Sigmoid colon (tissue), 6 donors: ENCODE measurements at regions not wholly inside any gene's neighbourhood (a gene's known extent, or its start where the extent isn't known, plus 50 kb on each side); places are given as distances from the start of the nearest gene placed in this dataset.

ENCODE experiments used
- DNase-seq: peaks from one replicate; pipeline ENCODE4 v3.0.0-alpha.2; 2019
- H3K27ac ChIP-seq, 4 donors: fragments of 200-600 bp; sonication (generic); one replicate each; pipeline ENCODE4 v1.5.1; 2016 to 2019; ENCODE audit warnings: mild to moderate bottlenecking in 1 of 4
- H3K27me3 ChIP-seq, 3 donors: fragments of 200-600 bp; sonication (generic); one replicate each; pipeline ENCODE4 v1.5.1; 2019; ENCODE audit warnings: mild to moderate bottlenecking in 1 of 3
- H3K36me3 ChIP-seq, 4 donors: fragments of 200-600 bp; sonication (generic); one replicate each; pipeline ENCODE4 v1.5.1; 2016 to 2019
- H3K4me1 ChIP-seq, 4 donors: fragments of 200-600 bp; sonication (generic); one replicate each; pipeline ENCODE4 v1.5.1; 2017 to 2019
- H3K4me3 ChIP-seq, 4 donors: fragments of 200-600 bp; sonication (generic); one replicate each; pipeline ENCODE4 v1.5.1; 2017 to 2019; ENCODE audit warnings: mild to moderate bottlenecking in 2 of 4, moderate library complexity in 1 of 4
- H3K9me3 ChIP-seq, 4 donors: fragments of 200-600 bp in 3 of 4; sonication (generic) in 3 of 4; one replicate each; pipeline versions ENCODE4 v1.5.1 to v1.6.1; 2013 to 2019
- EP300 ChIP-seq, 4 donors: sonication (generic); formaldehyde crosslinking; IDR thresholded peaks; one replicate each; pipeline ENCODE4 v1.6.1; 2017; ENCODE audit warnings: antibody characterized with exemption in 4 of 4
- POLR2A ChIP-seq, 2 donors: fragments of 450-650 bp; IDR thresholded peaks; one replicate each; pipeline ENCODE4 v1.6.1; 2016; ENCODE audit warnings: antibody characterized with exemption in 2 of 2, mild to moderate bottlenecking in 2 of 2, moderate library complexity in 2 of 2
- POLR2AphosphoS5 ChIP-seq, 4 donors: sonication (generic); formaldehyde crosslinking; IDR thresholded peaks; one replicate each; pipeline ENCODE4 v1.6.1; 2017; ENCODE audit warnings: antibody characterized with exemption in 4 of 4
- WGBS, 2 donors: extraction: QIAGEN DNeasy Blood & Tissue Kit; methylation state at CpG; one replicate each; pipeline ENCODE4 v1.1.7; 2013; 5-methylcytosine and 5-hydroxymethylcytosine counted together
- intact Hi-C: fragments of 100-400 bp; cut with DNase I; formaldehyde crosslinking; loops from one replicate; pipeline ENCODE4 v1.15.1; 2023
- TF ChIP-seq, protein P1 (sequence below), 4 experiments: fragments of 450-650 bp in 3 of 4; fragments of 200-600 bp in 1 of 4; IDR thresholded peaks; one replicate each; pipeline ENCODE4 v1.5.1; 2016 to 2019; ENCODE audit warnings: antibody characterized with exemption in 4 of 4, mild to moderate bottlenecking in 3 of 4, moderate library complexity in 2 of 4
- donor health status: healthy with polysubstance abuse.
- donor health status: healthy.

DNA sequence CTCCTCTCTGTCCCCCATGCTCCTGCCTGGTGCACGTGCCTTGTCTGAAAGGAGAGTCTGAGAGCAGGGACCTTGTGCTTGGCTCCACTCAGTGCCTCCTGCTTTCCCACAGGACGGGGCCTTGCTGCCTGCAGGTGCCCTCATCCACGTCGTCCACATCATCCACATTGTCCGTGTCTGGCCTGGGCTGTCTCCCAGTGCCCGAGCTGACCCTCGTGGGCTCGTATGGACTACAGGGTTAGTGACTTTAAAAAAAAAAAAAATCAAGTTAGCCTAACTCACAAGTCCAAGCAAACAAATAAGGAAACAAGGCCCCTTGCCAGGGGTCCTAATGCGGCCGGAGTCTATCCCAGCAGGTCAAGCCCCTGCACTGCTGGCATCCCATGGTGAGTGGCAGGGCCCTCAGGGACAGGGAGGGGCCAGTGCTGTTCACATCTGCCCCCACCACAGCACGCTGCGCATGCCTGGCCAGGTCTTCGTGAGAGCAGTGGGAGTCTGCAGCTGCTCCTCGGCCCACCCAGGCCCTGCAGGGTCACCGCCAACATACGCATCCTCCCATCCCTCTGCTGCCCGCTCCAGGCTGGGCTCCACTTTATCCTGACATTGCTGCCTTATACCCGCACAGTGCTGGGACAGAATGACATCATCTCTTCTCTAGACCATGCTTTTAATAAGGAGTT is 232.6 kb downstream of the NDUFA10 start:
- Histone ChIP-seq H3K27ac (no peak overlapping the region), H3K9me3 (no peaks in the 10 kb centered on the region), H3K36me3 (no peaks in the 10 kb centered on the region), H3K27me3 (no peaks in the 10 kb centered on the region), H3K4me1 (no peaks in the 10 kb centered on the region), H3K4me3 (no peak overlapping the region)
- WGBS, 2 donors, result 79 to 86% methylated on average over 18 of the region's 18 CpGs
- DNase-seq, result peak; percentile 43
- no peak for TF ChIP-seq POLR2AphosphoS5 (IDR thresholded peaks at IDR 0.05)
- TF ChIP-seq EP300 (IDR thresholded peaks at IDR 0.05), result no peak
- TF ChIP-seq, protein P1, sequence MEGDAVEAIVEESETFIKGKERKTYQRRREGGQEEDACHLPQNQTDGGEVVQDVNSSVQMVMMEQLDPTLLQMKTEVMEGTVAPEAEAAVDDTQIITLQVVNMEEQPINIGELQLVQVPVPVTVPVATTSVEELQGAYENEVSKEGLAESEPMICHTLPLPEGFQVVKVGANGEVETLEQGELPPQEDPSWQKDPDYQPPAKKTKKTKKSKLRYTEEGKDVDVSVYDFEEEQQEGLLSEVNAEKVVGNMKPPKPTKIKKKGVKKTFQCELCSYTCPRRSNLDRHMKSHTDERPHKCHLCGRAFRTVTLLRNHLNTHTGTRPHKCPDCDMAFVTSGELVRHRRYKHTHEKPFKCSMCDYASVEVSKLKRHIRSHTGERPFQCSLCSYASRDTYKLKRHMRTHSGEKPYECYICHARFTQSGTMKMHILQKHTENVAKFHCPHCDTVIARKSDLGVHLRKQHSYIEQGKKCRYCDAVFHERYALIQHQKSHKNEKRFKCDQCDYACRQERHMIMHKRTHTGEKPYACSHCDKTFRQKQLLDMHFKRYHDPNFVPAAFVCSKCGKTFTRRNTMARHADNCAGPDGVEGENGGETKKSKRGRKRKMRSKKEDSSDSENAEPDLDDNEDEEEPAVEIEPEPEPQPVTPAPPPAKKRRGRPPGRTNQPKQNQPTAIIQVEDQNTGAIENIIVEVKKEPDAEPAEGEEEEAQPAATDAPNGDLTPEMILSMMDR (IDR thresholded peaks at IDR 0.05), result no peak
- no peak for TF ChIP-seq POLR2A (IDR thresholded peaks at IDR 0.05)
- intact Hi-C loops, result no loop called here

DNA sequence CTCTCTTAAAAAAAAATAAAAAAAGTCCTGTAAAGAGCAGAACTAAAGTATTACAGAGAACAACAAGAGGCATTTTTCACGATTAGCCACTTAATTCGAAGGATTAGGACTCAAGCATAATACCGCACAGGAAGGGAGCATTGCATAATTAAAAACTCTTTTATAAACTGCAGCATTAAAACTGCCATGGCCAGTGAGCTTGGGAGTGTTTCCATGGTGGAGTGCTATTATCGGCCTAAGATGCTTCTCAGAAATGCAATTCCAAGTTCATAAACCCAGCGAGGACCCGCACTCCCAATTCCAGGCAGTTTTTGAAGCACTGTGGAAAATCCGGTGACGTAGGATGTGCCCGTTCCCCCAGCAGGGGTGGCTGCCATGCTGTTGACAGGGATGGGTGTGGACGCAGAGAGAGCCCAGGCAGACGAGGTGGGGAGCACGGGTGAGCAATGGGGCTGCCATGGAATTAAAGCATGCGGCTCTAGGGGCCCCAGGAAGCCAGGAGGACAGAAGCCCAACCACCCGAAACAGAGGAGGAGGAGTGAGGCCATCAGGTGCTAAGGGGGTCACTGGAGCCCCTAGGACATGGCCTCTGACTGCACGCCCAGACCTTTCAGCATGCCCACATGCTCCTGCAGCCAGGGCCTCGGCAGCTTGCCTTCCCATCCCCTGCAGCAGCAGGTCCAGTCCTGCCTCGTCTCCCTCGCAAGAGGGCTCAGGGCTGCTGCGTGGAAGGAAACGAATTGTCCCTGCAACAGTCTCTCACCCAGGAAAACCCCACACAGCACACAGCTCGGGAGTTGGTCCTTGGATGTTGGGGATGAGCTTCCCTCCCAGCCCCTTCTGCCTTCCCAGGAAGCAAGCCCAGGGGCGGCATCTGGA is 233.4 kb downstream of the NDUFA10 start:
- no peak overlapping the region for H3K27ac ChIP-seq
- DNase-seq, result peak; percentile 46
- no peaks in the 10 kb centered on the region for H3K4me1 ChIP-seq
- intact Hi-C loops, result no loop called here
- 69 to 80% methylated on average over 22 of the region's 22 CpGs for WGBS, 2 donors
- no peak overlapping the region for H3K4me3 ChIP-seq
- no peaks in the 10 kb centered on the region for H3K27me3 ChIP-seq
- no peaks in the 10 kb centered on the region for H3K9me3 ChIP-seq
- H3K36me3 ChIP-seq, result no peaks in the 10 kb centered on the region
- TF ChIP-seq POLR2AphosphoS5 (IDR thresholded peaks at IDR 0.05), result no peak
- no peak for TF ChIP-seq POLR2A (IDR thresholded peaks at IDR 0.05)
- TF ChIP-seq EP300 (IDR thresholded peaks at IDR 0.05), result no peak
- TF ChIP-seq, protein P1 (IDR thresholded peaks at IDR 0.05), result no peak

DNA sequence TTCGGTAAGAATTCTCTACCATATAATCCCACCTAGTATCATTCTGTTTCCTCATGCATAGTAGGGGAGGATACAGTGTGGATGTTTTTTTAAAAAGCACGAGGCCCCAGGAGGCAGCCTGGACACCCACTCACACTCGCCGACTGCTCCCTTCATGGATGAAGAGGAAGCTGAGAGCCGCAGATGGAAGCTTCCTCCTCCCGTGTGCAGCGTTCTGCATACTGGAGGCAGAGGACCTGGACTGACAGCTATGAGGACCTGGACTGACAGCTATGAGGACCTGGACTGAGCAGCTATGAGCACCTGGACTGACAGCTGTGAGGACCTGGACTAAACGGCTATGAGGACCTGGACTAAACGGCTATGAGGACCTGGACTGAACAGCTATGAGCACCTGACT is 234.4 kb downstream of the NDUFA10 start:
- 61 to 78% methylated on average over 9 of the region's 9 CpGs for WGBS, 2 donors
- Histone ChIP-seq H3K4me3 (no peak overlapping the region), H3K27me3 (no peaks in the 10 kb centered on the region), H3K27ac (no peak overlapping the region), H3K9me3 (peaks cover 0 to 3% (median 1%) of the 10 kb centered on the region in 4 donors), H3K36me3 (no peaks in the 10 kb centered on the region), H3K4me1 (no peaks in the 10 kb centered on the region)
- DNase-seq, result no peak
- no peak for TF ChIP-seq POLR2A (IDR thresholded peaks at IDR 0.05)
- TF ChIP-seq, protein P1 (IDR thresholded peaks at IDR 0.05), result no peak
- TF ChIP-seq POLR2AphosphoS5 (IDR thresholded peaks at IDR 0.05), result no peak
- intact Hi-C loops, result no loop called here

DNA sequence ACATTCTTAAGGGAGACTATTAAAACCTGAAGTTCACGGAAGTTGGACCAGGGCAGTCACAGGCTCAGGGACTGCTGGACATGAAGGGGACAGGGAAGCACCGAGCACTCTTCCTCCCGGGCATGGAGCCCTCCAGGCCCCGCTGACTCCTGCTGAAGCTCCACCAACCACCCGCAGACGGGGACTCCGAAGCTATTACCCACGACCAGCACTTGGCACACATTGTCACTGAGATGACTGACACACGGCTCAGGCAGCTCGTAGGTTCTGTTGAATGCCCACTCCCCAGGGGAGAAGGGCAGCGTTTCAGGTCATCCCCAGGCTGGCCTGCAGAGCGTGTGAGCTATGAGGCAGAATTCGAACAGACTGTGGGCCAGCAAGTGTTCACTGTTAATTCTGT is 234.8 kb downstream of the NDUFA10 start:
- peaks cover 0 to 3% (median 1%) of the 10 kb centered on the region in 4 donors for H3K9me3 ChIP-seq
- intact Hi-C loops, result no loop called here
- no peak for TF ChIP-seq EP300 (IDR thresholded peaks at IDR 0.05)
- no peak for TF ChIP-seq POLR2AphosphoS5 (IDR thresholded peaks at IDR 0.05)
- TF ChIP-seq, protein P1 (IDR thresholded peaks at IDR 0.05), result no peak
- no peak for TF ChIP-seq POLR2A (IDR thresholded peaks at IDR 0.05)
- no peaks in the 10 kb centered on the region for H3K4me1 ChIP-seq
- H3K27me3 ChIP-seq, result no peaks in the 10 kb centered on the region
- H3K27ac ChIP-seq, result no peak overlapping the region
- no peaks in the 10 kb centered on the region for H3K36me3 ChIP-seq
- 77 to 86% methylated on average over 13 of the region's 13 CpGs for WGBS, 2 donors
- DNase-seq, result no peak
- H3K4me3 ChIP-seq, result no peak overlapping the region
